CD4-positive, alpha-beta T cell treated with Interferon gamma for 1 hour (primary cell): ENCODE measurements at regions not wholly inside any gene's neighbourhood (a gene's known extent, or its start where the extent isn't known, plus 50 kb on each side); places are given as distances from the start of the nearest gene placed in this dataset.

Experiments used
- DNase-seq: peaks from one replicate; pipeline ENCODE4 v3.0.0-alpha.2; 2020

DNA sequence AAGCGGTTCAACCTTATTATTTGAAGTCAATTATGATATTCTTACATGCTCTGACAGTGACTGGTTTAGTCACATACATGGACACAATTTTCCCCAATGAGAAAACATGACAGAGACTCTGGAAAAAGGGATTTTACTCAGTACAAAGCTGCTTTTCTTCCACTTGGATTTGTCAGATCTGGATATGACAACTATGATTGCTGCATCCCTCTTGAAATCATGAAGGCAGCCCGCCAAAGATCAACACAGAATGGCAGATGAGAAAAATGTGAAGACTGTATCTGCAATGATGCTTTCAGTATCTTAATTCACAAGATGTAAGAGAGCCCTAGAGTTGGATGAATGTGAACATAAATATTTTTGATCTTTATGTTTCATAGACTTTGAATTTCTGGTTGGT, 439.6 kb downstream of the CDH8 start:
- no peak for DNase-seq

DNA sequence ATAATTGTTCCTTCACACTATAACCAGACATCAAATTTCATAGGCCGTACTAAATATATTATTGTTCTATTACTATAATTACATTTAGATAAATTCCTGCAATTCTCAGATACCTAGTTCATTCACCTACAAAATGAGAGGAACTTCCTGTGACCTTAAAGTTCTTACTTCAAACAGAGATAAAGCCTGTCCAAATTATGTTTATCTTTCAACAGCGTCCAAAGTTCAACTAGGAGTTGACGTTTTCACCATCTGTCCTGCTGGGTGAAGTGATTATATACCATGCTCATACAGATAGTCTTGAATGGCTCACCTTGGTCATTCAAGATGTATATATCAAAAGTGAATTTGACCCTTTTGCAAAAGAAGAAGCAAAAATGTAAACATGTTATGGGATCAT, 440.6 kb downstream of the CDH8 start:
- no peak for DNase-seq

DNA sequence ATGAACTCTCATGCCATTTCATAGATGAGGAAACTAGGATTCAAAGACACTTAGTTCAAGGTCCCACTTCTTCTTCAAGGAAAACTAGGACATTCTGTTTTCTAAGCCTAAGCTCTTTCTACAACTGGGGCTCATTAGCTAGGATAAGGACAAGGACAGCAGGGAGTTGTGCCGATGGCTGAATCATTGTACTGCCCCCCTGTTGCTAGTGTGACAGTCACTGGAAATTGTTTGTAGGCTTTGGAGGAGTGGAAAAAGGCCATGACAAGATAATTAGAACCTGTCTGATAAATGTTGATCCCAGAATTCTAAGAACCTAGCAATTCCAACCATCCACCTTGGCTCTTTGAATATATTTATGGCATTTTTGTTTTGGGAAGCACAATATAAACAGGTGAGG, 445.7 kb downstream of the CDH8 start:
- no peak for DNase-seq

DNA sequence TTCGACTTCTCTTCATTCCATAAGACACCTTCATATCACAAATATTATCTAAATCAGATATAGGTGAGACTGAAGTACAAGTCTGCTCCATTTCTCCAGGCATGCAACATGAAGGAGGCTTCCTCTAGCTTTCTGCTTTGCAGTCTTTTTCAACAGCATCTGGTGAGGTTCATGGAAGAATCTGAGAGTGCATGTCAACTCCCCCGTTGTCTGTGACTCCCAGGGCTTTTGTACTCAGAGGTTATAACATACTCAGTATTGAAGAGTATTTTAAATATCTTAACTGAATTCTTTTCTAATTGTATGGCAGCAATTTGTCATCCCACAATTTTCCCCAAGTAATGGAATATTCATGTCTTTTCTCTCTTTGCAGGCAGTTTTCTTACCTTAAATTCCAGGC, 448.7 kb downstream of the CDH8 start:
- no peak for DNase-seq

DNA sequence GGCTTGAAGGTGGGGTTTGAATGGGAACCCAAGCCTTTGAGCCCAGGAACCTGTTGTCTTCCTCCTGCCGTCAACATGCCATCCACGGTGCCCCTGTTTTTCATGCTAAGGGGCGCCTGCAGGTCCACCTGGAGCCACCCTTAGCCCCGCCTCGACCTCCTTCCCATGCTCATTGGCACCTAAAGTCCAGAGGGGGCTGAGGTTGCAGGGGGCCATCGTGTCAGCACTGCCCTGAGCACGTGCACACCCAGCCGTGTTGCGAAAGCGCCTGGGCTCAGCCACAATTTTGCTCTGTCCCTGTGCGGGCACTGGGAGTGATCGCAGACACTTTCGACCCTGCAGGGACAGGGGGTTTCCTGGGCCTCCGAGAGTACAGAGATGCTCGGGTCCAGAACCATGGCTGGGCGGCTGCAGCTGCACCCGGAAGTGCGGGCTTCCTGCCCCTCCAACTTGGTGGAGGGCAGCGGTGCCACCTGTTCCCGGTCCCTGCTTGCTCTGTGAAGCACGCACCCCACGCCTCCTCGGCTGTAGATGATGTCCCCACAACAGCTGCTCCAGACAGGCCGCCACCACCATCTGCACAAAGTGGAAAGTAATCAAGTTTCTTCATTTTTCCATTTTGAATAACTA, 454.7 kb downstream of the CDH8 start:
- no peak for DNase-seq

DNA sequence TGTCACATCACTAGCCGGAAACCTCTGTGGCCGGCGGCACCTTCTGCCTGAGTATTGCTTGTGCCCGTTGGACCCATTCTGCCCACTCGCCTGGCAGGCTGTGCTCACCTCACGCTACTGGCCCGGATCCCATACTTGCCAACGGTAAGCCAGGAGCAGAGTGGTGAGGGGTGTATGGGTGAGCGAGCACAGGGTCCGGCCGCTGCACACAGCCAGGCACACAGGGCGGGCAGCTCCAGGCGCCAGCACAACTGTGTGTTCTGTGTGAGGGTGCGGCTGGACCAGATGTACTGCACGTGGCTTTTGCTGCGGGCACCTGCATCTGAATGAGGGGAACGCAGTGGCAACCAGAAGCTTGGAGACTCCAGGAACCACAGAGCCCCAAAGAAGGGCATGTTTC, 455.7 kb downstream of the CDH8 start:
- DNase-seq = no peak

DNA sequence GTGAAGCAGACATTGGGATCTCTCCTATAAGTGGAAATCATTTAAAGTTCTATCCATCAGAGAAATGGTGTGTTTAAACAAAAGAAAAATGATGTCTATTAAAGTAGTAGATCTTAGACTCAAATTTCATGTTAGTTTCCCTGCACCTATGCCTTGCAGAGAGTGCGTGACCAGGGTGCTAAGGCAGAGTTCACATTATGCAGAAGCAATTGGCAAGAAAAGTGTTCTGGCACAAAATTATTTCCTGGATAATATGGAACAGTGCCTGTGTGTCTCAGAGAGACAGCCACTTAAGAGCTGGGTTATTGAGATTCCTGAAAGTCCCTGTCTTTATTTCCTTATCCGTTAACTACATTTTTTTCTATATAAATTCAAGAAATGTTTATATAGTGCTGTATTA, 457.0 kb downstream of the CDH8 start:
- no peak for DNase-seq

DNA sequence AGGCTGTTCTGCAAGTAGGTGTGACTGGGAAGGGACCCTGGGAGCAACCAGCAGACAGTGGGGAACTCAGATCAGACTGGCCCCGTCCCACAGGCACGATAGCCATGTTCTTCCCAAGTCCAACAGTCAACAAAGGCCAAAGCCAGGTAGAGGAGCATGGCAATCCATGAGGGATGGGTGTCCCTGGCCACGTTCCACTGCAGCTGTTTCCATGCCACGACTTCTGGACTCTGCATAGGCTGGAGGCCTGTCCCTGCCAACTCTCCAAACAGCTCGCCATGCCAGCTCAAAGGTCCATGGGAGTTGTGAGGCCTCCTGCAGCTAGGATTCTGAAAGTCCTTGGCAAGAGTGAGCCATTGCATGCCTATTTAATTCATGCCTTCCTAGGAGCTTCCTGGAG, 459.8 kb downstream of the CDH8 start:
- no peak for DNase-seq

DNA sequence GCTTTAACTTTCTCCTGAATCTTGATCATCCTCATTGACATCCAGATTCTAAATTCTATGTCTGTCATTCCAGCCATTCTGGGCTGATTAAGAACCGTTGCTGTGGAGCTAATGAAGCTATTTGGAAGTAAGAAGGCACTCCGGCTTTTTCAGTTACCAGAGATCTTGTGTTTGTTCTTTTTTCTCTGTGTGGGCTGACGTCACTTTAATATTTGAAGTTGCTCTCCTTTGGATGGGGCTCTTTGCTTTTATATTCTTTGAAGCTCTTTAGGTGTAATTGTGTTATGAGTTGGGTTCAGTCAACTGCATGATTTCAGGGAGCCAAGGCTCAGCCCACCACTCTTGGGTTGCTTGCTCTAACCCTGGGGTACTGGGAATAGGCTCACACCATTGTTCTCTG, 460.6 kb downstream of the CDH8 start:
- DNase-seq = no peak

DNA sequence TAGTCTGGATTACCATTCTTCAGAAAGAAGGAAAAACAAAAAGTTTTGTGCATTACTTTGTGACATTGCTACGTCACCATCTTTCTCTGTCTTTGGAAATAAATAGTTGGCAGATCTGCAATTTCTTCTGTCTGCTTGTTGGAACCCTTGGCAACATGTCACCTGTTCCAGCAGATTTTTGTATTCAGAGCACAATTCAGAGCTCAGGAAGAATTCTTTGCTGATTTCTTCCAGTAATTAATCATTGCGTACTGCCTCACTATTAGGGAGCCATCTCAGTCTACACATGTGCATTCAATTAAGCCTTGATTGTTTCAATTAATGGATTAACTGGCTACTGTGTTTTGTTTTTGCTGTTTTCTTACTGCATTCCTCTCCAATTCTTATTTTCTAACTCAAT, 467.2 kb downstream of the CDH8 start:
- no peak for DNase-seq

DNA sequence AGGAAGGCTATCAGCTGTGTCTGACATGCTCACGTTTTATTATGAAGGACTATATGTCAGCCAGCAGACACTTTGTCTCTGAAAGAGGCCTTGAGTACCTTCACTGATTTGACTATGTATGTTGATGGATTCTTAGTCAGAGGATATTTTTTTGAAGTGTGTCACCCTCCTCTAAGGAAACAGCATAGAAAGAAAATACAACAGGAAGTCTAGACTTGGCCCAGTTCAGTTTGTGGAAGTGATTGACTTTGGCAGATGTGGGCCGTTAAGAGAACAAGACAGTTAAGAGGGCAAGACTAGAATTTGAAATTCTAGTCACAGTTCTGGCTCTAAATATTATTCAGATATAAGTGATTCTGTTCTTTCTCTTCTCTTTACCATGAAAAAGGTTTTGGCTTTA, 471.5 kb downstream of the CDH8 start:
- DNase-seq = no peak

DNA sequence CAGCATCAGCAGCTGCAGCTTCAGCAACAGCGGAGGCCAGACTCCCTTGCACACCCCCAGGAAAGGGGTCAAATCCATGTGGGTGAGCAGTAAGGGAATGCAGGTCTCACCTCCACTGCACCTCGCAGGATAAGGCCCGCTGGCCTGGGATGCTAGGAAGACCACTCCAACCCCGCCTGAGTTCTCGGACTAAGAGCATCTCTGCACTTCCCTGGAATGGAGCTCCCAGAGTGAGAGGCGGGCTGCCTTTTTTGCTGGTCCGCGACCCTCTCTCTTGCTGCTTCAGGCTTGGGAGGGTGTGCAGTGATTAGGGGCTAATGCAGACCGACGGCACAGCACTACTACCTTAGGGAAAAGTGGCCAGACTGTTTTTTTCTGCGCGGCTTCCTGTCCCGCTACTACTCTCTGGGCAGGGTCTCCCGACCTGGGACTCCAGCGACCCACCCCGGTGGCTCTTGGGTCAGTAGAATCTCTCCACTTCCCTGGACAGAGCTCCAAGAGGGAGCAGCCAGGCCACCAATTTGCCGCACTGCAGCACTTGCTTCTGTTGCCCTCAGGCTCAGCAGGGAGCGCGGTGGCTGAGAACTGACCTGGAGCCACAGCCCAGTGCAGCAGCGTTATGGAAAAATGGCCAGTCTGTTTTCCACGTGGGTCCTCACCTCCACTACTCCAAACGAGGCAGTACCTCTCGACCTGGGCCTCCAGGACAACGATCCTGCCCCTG, 480.4 kb downstream of the CDH8 start:
- no peak for DNase-seq

DNA sequence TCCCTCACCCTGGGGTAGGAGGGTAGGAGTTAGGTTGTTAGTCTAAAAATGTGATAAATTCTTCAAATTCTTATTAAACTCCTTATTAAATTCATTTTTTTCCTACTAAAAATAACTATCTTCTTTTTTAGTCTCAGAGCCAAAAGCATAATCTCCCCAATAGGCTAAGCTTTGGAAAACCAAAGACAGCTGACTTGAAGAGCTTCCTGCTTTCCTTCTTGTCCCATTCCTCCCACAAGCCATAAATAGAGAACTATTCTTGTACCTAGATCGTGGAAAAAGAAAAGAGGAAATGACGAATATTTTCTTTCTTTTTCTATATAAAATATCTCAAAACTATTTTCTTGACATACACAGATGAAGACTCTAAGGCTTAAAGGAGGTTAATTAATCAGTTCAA, 486.9 kb downstream of the CDH8 start:
- no peak for DNase-seq

DNA sequence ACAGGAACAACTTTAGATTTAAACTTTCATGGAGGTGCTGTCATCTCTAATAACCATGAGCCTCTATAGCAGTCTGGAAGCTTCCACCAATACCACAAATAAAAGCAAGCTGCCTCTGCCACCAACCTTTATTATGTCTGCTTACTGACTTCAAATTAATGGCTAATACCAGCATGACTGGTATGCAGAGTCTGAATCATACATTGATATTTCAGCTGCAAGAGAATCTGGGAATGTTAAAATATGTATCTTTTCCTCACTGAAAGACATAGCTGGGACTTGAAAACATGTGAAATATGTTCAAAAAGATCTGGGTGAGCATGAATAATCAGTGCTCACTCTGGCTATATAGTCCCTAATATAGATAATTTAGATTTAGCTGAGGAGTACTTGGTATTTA, 488.6 kb downstream of the CDH8 start:
- no peak for DNase-seq

DNA sequence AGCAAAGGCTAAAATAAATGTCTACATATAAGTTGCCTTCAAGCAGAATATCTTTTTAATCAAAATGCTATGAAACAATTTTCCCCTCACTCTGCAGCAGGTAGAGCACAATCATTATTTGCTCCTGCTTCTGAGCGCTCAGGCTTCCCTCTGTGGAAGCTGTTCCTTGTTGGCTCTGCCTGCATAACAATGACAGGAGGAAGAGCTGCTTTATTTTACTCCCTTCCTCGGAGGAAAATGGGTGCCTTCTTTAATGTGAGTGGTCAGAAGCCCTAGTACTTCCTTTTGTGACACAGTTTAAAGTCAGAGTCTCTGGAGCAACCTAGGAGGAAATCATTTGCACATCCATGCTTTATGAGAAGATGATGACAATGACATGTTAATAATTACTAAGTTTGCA, 492.1 kb downstream of the CDH8 start:
- DNase-seq = no peak

DNA sequence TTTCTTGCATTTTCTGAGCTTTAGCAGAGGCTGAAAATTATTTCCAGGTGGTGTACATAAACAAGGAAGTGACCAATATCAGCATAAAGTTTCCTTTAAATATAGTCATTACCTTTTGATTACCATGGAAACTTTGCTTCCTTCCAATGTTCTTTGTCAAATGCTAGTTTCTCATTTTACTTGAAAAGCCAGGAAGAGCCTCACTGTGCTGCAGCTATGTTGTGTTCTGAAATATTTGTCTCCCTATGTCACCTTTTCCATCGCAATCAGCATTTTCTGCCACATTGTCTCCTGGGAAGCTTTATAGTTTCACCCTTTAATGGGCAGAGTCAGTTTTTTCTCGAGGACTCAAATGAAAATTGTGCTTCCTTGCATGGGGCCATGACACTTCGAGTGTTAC, 496.0 kb downstream of the CDH8 start:
- no peak for DNase-seq

DNA sequence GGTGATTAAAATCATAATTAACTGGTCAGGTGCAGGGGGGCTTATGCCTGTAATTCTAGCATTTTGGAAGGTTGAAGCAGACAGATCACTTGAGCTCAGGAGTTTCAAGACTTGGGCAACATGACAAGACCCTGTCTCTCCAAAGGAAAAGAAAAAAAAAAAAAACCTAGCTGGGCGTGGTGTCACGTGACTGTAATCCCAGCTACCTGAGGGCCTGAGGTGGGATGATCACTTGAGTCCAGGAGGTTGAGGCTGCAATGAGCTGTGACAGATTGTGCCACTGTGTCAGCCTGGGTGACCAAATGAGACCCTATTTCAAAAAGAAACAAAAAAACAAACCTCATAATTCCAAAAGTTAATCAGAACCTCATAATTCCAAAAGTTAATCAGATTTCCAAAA, 505.5 kb downstream of the CDH8 start:
- DNase-seq = no peak

DNA sequence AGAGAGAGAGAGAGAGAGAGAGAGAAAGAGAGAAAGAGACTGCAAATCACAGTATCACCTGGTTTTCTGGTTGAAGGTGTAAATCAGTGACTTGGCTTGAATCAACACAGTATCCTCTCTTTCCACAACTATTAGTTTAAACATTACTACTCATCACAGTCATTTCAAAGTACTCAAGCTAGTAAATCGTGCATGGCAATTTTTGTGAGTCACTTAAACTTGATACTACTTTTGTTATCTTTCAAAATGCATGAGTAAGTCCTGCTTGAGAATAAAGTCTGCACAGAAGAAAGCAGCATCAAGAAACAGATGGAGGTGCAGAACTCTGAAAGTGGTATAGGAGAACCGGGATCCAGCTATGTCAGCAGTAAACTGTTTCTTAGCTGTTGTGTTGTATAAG, 535.4 kb downstream of the CDH8 start:
- no peak for DNase-seq

DNA sequence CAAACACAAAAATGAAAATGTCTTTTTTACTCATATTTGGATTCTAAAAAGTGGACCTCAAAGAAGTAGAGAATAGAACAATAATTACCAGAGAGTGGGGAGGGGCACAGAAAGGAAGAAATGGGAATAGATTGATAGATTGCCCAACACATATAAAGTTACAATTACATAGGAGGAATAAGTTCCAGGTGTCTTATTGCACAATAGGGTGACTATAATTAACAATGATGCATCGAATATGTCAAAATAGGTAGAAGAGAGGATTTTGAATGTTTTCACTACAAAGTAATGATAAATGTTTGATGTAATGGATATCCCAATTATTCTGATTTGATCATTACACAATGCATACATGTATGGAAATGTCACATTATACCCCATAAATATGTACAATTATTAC, 556.0 kb downstream of the CDH8 start:
- no peak for DNase-seq

DNA sequence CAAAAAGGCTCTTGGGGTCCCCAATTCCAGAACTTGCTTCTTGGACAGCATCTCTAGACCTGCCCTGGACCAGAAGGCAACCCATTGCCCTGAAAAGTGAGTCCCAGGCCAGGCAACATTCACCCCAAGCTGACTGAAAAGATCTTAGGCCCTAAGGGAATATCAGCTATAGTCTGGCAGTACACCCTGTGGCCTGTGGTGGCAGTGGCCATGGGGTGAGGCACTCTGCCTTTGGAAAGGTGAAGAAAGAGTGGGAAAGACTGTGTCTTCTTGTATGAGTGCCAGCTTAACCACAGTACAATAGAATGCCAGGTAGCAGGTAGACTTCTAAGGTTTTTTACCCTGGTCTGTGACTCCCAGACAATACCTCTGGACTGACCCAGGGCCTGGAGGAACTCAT, 564.5 kb downstream of the CDH8 start:
- DNase-seq = no peak

DNA sequence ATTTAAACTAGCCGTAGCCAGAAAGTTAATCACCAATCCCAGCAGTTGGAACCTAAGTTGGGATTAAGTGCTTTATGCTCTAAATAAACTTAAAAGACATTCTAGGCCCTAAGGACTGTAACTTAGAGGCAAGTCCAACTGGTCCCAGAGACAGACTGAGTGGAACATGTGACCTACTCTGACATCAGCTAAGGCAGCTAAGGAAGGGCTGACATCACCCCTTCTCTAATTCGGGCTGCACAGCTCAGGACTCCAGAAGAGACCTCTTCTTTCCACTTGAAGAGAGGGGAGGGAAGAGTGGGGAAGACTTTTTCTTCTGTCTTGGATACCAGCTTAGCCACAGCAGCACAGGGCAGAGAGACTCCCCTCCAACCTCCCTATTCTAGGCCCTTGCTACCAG, 565.2 kb downstream of the CDH8 start:
- no peak for DNase-seq

DNA sequence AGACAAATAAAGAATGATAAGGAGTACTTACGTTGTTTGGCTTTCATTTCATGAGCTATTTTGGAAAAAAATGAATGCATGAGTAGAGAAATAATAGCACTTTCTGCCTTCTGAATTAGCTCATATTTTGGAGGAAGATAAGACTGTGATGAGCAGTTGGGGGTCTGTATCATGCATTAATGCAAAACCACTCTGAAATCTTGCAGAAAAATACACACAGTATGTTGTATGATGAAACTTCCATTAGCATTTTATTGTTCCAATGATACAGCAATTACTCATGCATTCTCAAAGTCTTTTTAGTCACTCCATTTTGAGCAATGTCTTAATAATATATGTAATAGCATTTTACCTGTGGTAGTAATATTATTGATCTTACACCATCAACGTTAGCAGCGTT, 571.0 kb downstream of the CDH8 start:
- no peak for DNase-seq

DNA sequence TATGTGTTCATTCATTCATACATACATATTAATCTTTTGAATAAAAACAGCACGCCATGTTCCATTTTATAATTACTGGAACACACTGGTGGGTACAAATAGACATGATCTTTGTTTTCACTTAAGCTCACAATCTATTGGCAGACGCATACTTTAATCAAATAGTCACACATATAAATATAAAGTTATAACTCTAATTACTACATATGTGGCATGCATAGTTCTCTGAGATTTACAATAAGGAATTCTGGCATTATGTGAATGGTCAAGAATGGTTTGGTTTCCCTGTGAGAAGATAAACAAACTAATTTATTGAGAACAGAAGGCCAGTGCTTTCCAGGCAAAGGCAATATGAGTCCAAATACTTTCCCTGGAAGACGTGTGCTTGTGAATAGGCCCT, 576.2 kb downstream of the CDH8 start:
- DNase-seq = no peak

DNA sequence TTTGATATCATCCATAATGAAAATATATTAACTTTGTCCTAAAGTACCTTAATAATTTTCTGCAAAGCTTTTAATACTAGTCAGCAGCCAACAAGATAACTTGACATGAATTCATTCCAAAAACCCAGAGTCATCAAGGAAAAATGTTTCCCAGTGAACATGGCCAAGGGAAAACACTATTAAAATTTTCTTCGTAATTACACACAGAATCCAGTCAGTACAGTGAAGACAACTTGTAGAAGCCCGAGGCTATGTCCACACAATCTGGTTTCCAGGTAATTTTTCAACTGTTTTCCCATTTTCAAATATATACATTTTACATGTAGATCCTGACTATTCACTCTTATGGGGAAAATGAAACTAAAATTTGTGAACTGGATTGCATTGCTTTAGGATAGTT, 600.9 kb downstream of the CDH8 start:
- DNase-seq = no peak

DNA sequence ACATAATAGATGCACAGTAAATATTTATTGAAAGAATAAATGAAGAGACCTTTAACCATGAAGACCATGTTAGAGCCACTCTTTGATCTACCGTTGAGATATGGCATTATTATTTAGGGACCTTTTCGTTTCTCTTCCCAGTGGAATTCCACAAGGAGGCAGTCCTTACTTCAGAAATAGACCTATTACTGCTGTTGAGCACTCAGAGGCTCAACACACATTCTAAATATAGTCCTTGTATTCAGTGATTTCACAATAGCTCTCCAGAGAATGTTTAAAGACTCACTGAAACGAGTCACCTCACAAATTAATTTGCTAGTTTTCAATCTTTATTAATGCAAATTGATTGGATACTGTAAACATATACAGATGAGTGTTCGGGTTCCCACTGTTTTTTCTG, 603.8 kb downstream of the CDH8 start:
- DNase-seq = no peak
